ENCODE measurements at regions not wholly inside any gene's neighbourhood (a gene's known extent, or its start where the extent isn't known, plus 50 kb on each side); places are given as distances from the start of the nearest gene placed in this dataset.

- Histone ChIP-seq H3K9me3 (ENCODE audit: low read depth) (no peaks in the 10 kb centered on the region), H3K27ac (no peak overlapping the region), H3F3A (ENCODE audit: insufficient read depth) (no peaks in the 10 kb centered on the region), H3K9ac (no peak overlapping the region), H3K9me2 (ENCODE audit: insufficient read depth) (no peaks in the 10 kb centered on the region), H3K4me2 (ENCODE audit: unreplicated experiment) (no peak overlapping the region), H3K36me3 (ENCODE audit: low read depth) (no peaks in the 10 kb centered on the region), H3K79me2 (ENCODE audit: insufficient read depth) (no peaks in the 10 kb centered on the region), H3K27me3 (replicated peaks; ENCODE audit: insufficient read depth) (peaks cover 1% of the 10 kb centered on the region), H4K20me1 (ENCODE audit: insufficient read depth) (no peaks in the 10 kb centered on the region), H3K4me3 (no peak overlapping the region), H2AFZ (no peak overlapping the region), H3K4me1 (ENCODE audit: insufficient read depth) (no peaks in the 10 kb centered on the region)
- no peak for DNase-seq
- in situ Hi-C loops (cut with MboI) = no loop called here
- TF ChIP-seq EZH2phosphoT487 (IDR thresholded peaks at IDR 0.05; ENCODE audit: insufficient read depth, low read depth) (no peak), EZH2 (IDR thresholded peaks at IDR 0.05; ENCODE audit: insufficient read depth, poor library complexity, severe bottlenecking) (no peak)
- WGBS, 2 experiments (ENCODE audit: low coverage in 1 of 2, low lambda C conversion rate in 2 of 2, missing lambda C conversion rate in 2 of 2) = 31 to 33% methylated on average over 9 of the region's 9 CpGs
Observed at GRCh38 chr11:44446996-44447771, 118.3 kb upstream of the CD82 start.

GRCh38 chr11:44450295-44450932 is 115.0 kb upstream of the CD82 start:
- H3K9ac ChIP-seq = no peak overlapping the region
- 22 to 26% methylated on average over 10 of the region's 10 CpGs for WGBS, 2 experiments (ENCODE audit: low coverage in 1 of 2, low lambda C conversion rate in 2 of 2, missing lambda C conversion rate in 2 of 2)
- no peaks in the 10 kb centered on the region for H3F3A ChIP-seq (ENCODE audit: insufficient read depth)
- H3K27me3 ChIP-seq (replicated peaks; ENCODE audit: insufficient read depth) = peaks cover 9% of the 10 kb centered on the region
- no peak for TF ChIP-seq EZH2phosphoT487 (IDR thresholded peaks at IDR 0.05; ENCODE audit: insufficient read depth, low read depth)
- no peak overlapping the region for H3K27ac ChIP-seq
- H4K20me1 ChIP-seq (ENCODE audit: insufficient read depth) = no peaks in the 10 kb centered on the region
- no peaks in the 10 kb centered on the region for H3K36me3 ChIP-seq (ENCODE audit: low read depth)
- H3K9me3 ChIP-seq (ENCODE audit: low read depth) = no peaks in the 10 kb centered on the region
- no peak overlapping the region for H2AFZ ChIP-seq
- no peak overlapping the region for H3K4me2 ChIP-seq (ENCODE audit: unreplicated experiment)
- in situ Hi-C loops (cut with MboI) = no loop called here
- no peak for DNase-seq
- no peaks in the 10 kb centered on the region for H3K9me2 ChIP-seq (ENCODE audit: insufficient read depth)
- H3K79me2 ChIP-seq (ENCODE audit: insufficient read depth) = no peaks in the 10 kb centered on the region
- no peak overlapping the region for H3K4me3 ChIP-seq
- H3K4me1 ChIP-seq (ENCODE audit: insufficient read depth) = no peaks in the 10 kb centered on the region

- Histone ChIP-seq H3K9ac (no peak overlapping the region), H2AFZ (no peak overlapping the region), H3K4me2 (ENCODE audit: unreplicated experiment) (no peak overlapping the region), H3K9me2 (ENCODE audit: insufficient read depth) (no peaks in the 10 kb centered on the region), H3K4me3 (no peak overlapping the region), H3K9me3 (ENCODE audit: low read depth) (no peaks in the 10 kb centered on the region), H3K27me3 (replicated peaks; ENCODE audit: insufficient read depth) (peaks cover 12% of the 10 kb centered on the region), H4K20me1 (ENCODE audit: insufficient read depth) (no peaks in the 10 kb centered on the region), H3K79me2 (ENCODE audit: insufficient read depth) (no peaks in the 10 kb centered on the region), H3K36me3 (ENCODE audit: low read depth) (no peaks in the 10 kb centered on the region), H3K27ac (no peak overlapping the region), H3K4me1 (ENCODE audit: insufficient read depth) (no peaks in the 10 kb centered on the region), H3F3A (ENCODE audit: insufficient read depth) (no peaks in the 10 kb centered on the region)
- WGBS, 2 experiments (ENCODE audit: low coverage in 1 of 2, low lambda C conversion rate in 2 of 2, missing lambda C conversion rate in 2 of 2) = 37 to 63% methylated on average over 3 of the region's 3 CpGs
- TF ChIP-seq EZH2phosphoT487 (IDR thresholded peaks at IDR 0.05; ENCODE audit: insufficient read depth, low read depth) = no peak
- no peak for TF ChIP-seq EZH2 (IDR thresholded peaks at IDR 0.05; ENCODE audit: insufficient read depth, poor library complexity, severe bottlenecking)
- in situ Hi-C loops (cut with MboI) = no loop called here
- DNase-seq = no peak
Observed at GRCh38 chr11:44451706-44452105, 113.8 kb upstream of the CD82 start.

DNA sequence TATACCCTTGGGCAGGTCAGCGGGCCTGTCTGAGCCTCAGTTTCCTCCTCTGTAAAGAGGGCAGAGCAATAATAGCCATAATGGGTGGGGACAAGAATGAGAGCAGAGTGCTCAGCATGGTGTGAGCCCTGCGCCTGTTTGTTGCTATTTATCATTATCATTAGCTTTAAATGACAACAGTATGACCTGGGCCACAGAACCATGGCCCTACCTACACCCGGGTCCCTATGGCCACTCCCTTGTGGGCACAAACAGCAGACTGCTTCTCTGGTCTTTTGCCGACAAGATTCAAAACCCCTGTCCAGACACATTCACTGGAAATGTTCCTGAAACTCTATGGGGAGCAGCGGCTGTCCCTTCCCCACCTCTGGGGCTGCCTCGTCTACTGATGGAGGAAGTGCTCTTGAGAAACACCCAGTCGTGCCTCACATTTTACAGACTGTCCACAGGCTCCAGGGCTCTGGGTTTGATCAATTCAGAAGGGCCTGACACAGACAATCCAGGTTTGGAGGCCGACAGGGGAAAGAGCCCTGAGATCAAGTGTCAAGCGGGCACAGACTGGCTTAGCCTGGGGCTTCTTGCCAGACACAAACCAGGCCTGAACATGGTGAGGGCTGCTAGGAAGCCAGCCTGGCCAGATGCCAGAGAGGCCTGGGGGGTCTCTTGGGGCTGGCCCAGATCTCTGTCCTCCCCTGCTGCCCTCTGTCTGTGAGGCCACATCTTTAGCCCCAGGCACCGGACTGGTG is 112.5 kb upstream of the CD82 start:
- in situ Hi-C loops (cut with MboI) = no loop called here

More for the DNA sequence above, 112.5 kb upstream of the CD82 start:
- WGBS, 2 experiments (ENCODE audit: low coverage in 1 of 2, low lambda C conversion rate in 2 of 2, missing lambda C conversion rate in 2 of 2) = 47 to 55% methylated on average over 10 of the region's 10 CpGs
- Histone ChIP-seq H3K36me3 (ENCODE audit: low read depth) (no peaks in the 10 kb centered on the region), H4K20me1 (ENCODE audit: insufficient read depth) (no peaks in the 10 kb centered on the region), H3K27me3 (replicated peaks; ENCODE audit: insufficient read depth) (peaks cover 12% of the 10 kb centered on the region), H3K9me3 (ENCODE audit: low read depth) (no peaks in the 10 kb centered on the region), H3K27ac (no peak overlapping the region), H3K9ac (no peak overlapping the region), H3F3A (ENCODE audit: insufficient read depth) (no peaks in the 10 kb centered on the region), H3K4me3 (no peak overlapping the region), H3K4me1 (ENCODE audit: insufficient read depth) (no peaks in the 10 kb centered on the region), H3K4me2 (ENCODE audit: unreplicated experiment) (no peak overlapping the region), H3K79me2 (ENCODE audit: insufficient read depth) (no peaks in the 10 kb centered on the region), H2AFZ (no peak overlapping the region), H3K9me2 (ENCODE audit: insufficient read depth) (no peaks in the 10 kb centered on the region)
- TF ChIP-seq EZH2 (IDR thresholded peaks at IDR 0.05; ENCODE audit: insufficient read depth, poor library complexity, severe bottlenecking) = no peak
- TF ChIP-seq EZH2phosphoT487 (IDR thresholded peaks at IDR 0.05; ENCODE audit: insufficient read depth, low read depth) = no peak
- no peak for DNase-seq

All from GM23248 (cell line).